Vagina (tissue), 2 donors: ENCODE measurements at regions not wholly inside any gene's neighbourhood (a gene's known extent, or its start where the extent isn't known, plus 50 kb on each side); places are given as distances from the start of the nearest gene placed in this dataset.

Experiments
- DNase-seq, 2 donors: peaks; one replicate each; pipeline ENCODE4 v3.0.0-alpha.2; 2017; ENCODE audit errors: extremely low spot score in 2 of 2
- H3K27ac ChIP-seq: fragments of 200-600 bp; sonication (generic); one replicate; pipeline ENCODE4 v1.5.1; 2019
- H3K27me3 ChIP-seq: fragments of 200-600 bp; sonication (generic); one replicate; pipeline ENCODE4 v1.5.1; 2019
- H3K36me3 ChIP-seq, 2 donors: fragments of 200-600 bp; sonication (generic); one replicate each; pipeline ENCODE4 v1.5.1; 2017 to 2019
- H3K4me1 ChIP-seq: fragments of 200-600 bp; sonication (generic); one replicate; pipeline ENCODE4 v1.5.1; 2019
- H3K4me3 ChIP-seq, 2 donors: fragments of 200-600 bp; sonication (generic); 1 replicate in 1 of 2; 2 replicates in 1 of 2; pipeline ENCODE4 v1.5.1; 2016 to 2019
- H3K9me3 ChIP-seq: fragments of 200-600 bp; sonication (generic); one replicate; pipeline ENCODE4 v1.5.1; 2019
- CTCF ChIP-seq, 3 experiments: fragments of 450-650 bp in 2 of 3; fragments of 200-600 bp in 1 of 3; sonication (generic) in 1 of 3; IDR thresholded peaks; one replicate each; pipeline ENCODE4 v1.5.1; 2017 to 2019; ENCODE audit warnings: antibody characterized with exemption in 3 of 3, mild to moderate bottlenecking in 2 of 3, moderate library complexity in 2 of 3
- POLR2A ChIP-seq, 2 donors: fragments of 450-650 bp; IDR thresholded peaks; one replicate each; pipeline ENCODE4 v1.6.1; 2017; ENCODE audit warnings: antibody characterized with exemption in 2 of 2, mild to moderate bottlenecking in 2 of 2, moderate library complexity in 2 of 2
- POLR2AphosphoS5 ChIP-seq, 2 donors: sonication (generic); formaldehyde crosslinking; IDR thresholded peaks; one replicate each; pipeline ENCODE4 v1.9.0; 2017; ENCODE audit warnings: antibody characterized with exemption in 2 of 2, mild to moderate bottlenecking in 2 of 2, low read depth in 1 of 2; ENCODE audit not compliant: insufficient read depth in 1 of 2
- intact Hi-C: fragments of 100-400 bp; cut with DNase I; formaldehyde crosslinking; loops from one replicate; pipeline ENCODE4 v1.15.1; 2023

DNA sequence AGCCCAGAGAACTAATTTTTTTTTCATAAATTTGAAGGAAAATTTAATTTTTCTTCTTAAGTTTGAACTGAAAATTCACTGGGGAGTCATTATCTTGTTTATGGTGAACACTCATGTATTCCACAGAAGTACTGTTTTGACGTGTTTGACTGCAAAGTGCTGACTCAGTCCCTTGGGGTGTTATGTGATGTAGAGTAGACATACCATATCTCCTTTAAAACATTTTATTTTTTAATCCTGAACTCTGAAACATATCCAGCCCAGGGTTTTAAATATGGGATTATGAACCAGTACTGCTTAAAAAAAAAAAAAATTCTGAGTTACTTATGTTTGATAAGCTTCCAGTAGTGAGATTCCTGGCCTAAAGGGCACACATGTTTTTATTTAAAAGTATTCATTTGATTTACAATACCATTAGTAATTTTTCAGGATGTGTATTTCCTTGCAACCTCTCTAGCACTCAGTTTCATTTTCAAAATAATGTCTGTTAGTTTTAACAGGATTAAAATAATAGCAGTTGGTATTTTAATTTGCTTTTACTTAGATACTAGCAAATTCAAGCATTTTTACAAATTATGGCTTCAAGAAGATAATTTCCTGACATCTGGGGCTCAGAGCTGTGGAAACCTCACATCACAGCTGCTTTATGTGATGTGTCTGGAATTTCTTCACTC, 81.7 kb upstream of the PDE10A start:
- TF ChIP-seq POLR2A (IDR thresholded peaks at IDR 0.05) (no peak), CTCF (IDR thresholded peaks at IDR 0.05) (no peak)
- intact Hi-C loops, result no loop called here
- H3K4me1 ChIP-seq, result no peaks in the 10 kb centered on the region

DNA sequence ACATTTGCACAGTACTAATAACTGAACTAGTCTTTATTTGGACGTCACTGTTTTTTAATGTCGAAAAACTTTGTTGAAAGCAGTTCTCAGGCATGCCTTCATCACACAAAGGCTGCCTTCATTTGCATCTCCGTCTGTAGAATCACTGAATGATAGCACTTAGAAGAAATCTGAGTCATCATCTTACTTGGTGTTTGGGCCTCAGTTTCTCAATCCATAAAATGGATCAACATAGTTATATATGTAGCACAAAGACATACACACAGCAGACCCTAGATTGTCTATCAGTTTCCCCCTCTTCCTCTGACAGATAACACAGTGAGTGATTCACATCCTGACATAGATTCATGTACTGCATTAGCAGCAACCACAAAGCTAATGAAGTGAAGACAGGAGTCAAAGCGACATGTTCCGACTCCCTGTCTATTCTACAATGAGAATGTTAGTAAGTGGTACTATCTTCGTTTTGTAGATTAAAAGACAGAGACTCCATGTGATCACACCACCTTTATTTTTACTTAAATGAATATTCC, 80.4 kb upstream of the PDE10A start:
- no peak for DNase-seq
- H3K27ac ChIP-seq, result no peak overlapping the region
- H3K36me3 ChIP-seq, result no peaks in the 10 kb centered on the region
- TF ChIP-seq POLR2AphosphoS5 (IDR thresholded peaks at IDR 0.05; ENCODE audit: insufficient read depth in 1 of 2, low read depth in 1 of 2), result no peak
- no peak for TF ChIP-seq CTCF (IDR thresholded peaks at IDR 0.05)
- no peak for TF ChIP-seq POLR2A (IDR thresholded peaks at IDR 0.05)
- intact Hi-C loops, result no loop called here
- H3K9me3 ChIP-seq, result no peaks in the 10 kb centered on the region
- no peaks in the 10 kb centered on the region for H3K4me1 ChIP-seq
- no peak overlapping the region for H3K4me3 ChIP-seq
- no peaks in the 10 kb centered on the region for H3K27me3 ChIP-seq

More for the DNA sequence above, 81.7 kb upstream of the PDE10A start:
- no peak overlapping the region for H3K27ac ChIP-seq
- H3K9me3 ChIP-seq, result no peaks in the 10 kb centered on the region
- no peaks in the 10 kb centered on the region for H3K27me3 ChIP-seq
- H3K4me3 ChIP-seq, result no peak overlapping the region
- no peak for DNase-seq
- no peaks in the 10 kb centered on the region for H3K36me3 ChIP-seq

DNA sequence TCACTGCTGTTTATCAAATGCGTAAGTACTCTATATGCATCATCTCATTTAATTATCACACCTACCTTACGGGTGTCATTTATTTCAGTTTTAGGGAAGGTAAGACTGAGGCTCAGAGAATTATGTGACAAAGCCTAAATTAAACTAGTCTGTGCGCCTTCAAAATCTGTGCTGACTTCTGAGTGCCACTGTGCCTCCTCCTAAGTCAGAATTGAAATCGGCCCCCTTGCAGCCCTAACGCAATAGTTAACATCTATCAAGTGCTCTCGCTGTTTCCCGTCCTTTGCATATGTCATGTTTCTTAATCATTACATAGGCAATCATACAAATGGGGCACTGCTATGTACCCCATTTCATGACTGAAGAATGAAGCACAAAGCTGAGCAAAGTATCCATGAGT, 79.0 kb upstream of the PDE10A start:
- no peaks in the 10 kb centered on the region for H3K4me1 ChIP-seq
- no peak overlapping the region for H3K4me3 ChIP-seq
- intact Hi-C loops, result no loop called here
- TF ChIP-seq POLR2AphosphoS5 (IDR thresholded peaks at IDR 0.05; ENCODE audit: insufficient read depth in 1 of 2, low read depth in 1 of 2) (no peak), CTCF (IDR thresholded peaks at IDR 0.05) (no peak)
- no peaks in the 10 kb centered on the region for H3K9me3 ChIP-seq
- no peak for DNase-seq
- no peak overlapping the region for H3K27ac ChIP-seq
- H3K36me3 ChIP-seq, result no peaks in the 10 kb centered on the region
- no peaks in the 10 kb centered on the region for H3K27me3 ChIP-seq

- Histone ChIP-seq H3K9me3 (no peaks in the 10 kb centered on the region), H3K4me1 (no peaks in the 10 kb centered on the region), H3K27ac (no peak overlapping the region), H3K36me3 (no peaks in the 10 kb centered on the region), H3K27me3 (no peaks in the 10 kb centered on the region), H3K4me3 (no peak overlapping the region)
- TF ChIP-seq POLR2AphosphoS5 (IDR thresholded peaks at IDR 0.05; ENCODE audit: insufficient read depth in 1 of 2, low read depth in 1 of 2) (no peak), POLR2A (IDR thresholded peaks at IDR 0.05) (no peak), CTCF (IDR thresholded peaks at IDR 0.05) (no peak)
- intact Hi-C loops, result no loop called here
- no peak for DNase-seq
These were observed 74.4 kb upstream of the PDE10A start for GRCh38 chr6:165737396-165737795.

DNA sequence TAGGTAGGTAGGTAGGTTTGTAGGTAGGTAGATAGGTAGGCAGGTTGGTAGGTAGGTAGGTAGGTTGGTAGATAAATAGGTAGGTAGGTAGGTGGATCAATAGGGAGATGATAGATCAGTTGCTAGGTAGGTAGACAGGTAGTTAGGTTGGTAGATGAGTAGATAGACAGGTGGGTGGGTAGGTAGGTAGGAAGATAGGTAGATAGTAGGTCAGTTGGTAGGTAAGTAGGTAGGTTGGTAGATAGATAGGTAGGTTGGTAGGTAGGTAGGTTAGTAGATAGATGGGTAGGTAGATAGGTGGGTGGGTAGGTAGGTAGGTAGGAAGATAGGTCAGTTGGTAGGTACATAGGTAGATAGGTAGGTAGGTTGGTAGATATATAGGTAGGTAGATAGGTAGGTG, 72.0 kb upstream of the PDE10A start:
- intact Hi-C loops, result no loop called here
- Histone ChIP-seq H3K4me1 (no peaks in the 10 kb centered on the region), H3K27ac (no peak overlapping the region), H3K9me3 (no peaks in the 10 kb centered on the region), H3K27me3 (no peaks in the 10 kb centered on the region), H3K4me3 (no peak overlapping the region), H3K36me3 (no peaks in the 10 kb centered on the region)
- DNase-seq, result no peak
- no peak for TF ChIP-seq POLR2A (IDR thresholded peaks at IDR 0.05)
- TF ChIP-seq POLR2AphosphoS5 (IDR thresholded peaks at IDR 0.05; ENCODE audit: insufficient read depth in 1 of 2, low read depth in 1 of 2), result no peak
- TF ChIP-seq CTCF (IDR thresholded peaks at IDR 0.05), result no peak
